Astrocyte (in vitro differentiated cells and primary cell): ENCODE measurements at regions not wholly inside any gene's neighbourhood (a gene's known extent, or its start where the extent isn't known, plus 50 kb on each side); places are given as distances from the start of the nearest gene placed in this dataset.

Experiments used
- DNase-seq: peaks from one replicate; pipeline ENCODE4 v3.0.0-alpha.2; 2010; ENCODE audit warnings: low read depth
- FAIRE-seq: peaks from 2 replicates; lab custom pipeline; 2011; peaks lifted over from hg19 to GRCh38; lab: Jason Lieb, UNC
- H2AFZ ChIP-seq: 2 replicates; pipeline ENCODE4 v1.6.0; 2012; ENCODE audit warnings: low read depth, low read length, inconsistent platforms
- H3K27ac ChIP-seq: 2 replicates; pipeline ENCODE4 v1.5.1; 2011; ENCODE audit warnings: low read depth, low read length, inconsistent platforms
- H3K27me3 ChIP-seq: 2 replicates; pipeline ENCODE4 v1.6.0; 2011; ENCODE audit warnings: low read length, inconsistent platforms; ENCODE audit not compliant: insufficient read depth
- H3K36me3 ChIP-seq: 2 replicates; pipeline ENCODE4 v1.5.1; 2011; ENCODE audit warnings: low read length, inconsistent platforms; ENCODE audit not compliant: insufficient read depth
- H3K4me1 ChIP-seq: 2 replicates; pipeline ENCODE4 v1.5.1; 2011; ENCODE audit warnings: low read length, inconsistent platforms; ENCODE audit not compliant: insufficient read depth
- H3K4me2 ChIP-seq: 2 replicates; pipeline ENCODE4 v1.6.0; 2012; ENCODE audit warnings: low read length, inconsistent platforms
- H3K4me3 ChIP-seq: 2 replicates; pipeline ENCODE4 v1.5.1; 2011; ENCODE audit warnings: low read depth, mild to moderate bottlenecking, low read length, inconsistent platforms; ENCODE audit not compliant: insufficient read depth
- H3K79me2 ChIP-seq: 2 replicates; pipeline ENCODE4 v1.6.0; 2012; ENCODE audit warnings: mild to moderate bottlenecking, low read length, inconsistent platforms; ENCODE audit not compliant: insufficient read depth
- H3K9ac ChIP-seq: 2 replicates; pipeline ENCODE4 v1.6.0; 2012; ENCODE audit warnings: mild to moderate bottlenecking, low read length, inconsistent platforms
- H3K9me3 ChIP-seq: 2 replicates; pipeline ENCODE4 v1.5.1; 2012; ENCODE audit warnings: low read depth, mild to moderate bottlenecking, low read length, inconsistent platforms; ENCODE audit not compliant: insufficient read depth
- H4K20me1 ChIP-seq: 2 replicates; pipeline ENCODE4 v1.6.0; 2012; ENCODE audit warnings: low read length, inconsistent platforms; ENCODE audit not compliant: insufficient read depth
- H3K27ac Mint-ChIP-seq: one replicate; pipeline ENCODE4 v1.8.0; 2021; ENCODE audit warnings: mild to moderate bottlenecking, mixed read lengths; ENCODE audit not compliant: unreplicated experiment
- H3K27me3 Mint-ChIP-seq: one replicate; pipeline ENCODE4 v1.8.0; 2021; ENCODE audit warnings: low read depth, mixed read lengths; ENCODE audit not compliant: unreplicated experiment
- H3K36me3 Mint-ChIP-seq: one replicate; pipeline ENCODE4 v1.8.0; 2021; ENCODE audit warnings: low read depth, mixed read lengths; ENCODE audit not compliant: unreplicated experiment
- H3K4me1 Mint-ChIP-seq: one replicate; pipeline ENCODE4 v1.8.0; 2021; ENCODE audit warnings: low read depth, mixed read lengths; ENCODE audit not compliant: unreplicated experiment
- H3K4me3 Mint-ChIP-seq: one replicate; pipeline ENCODE4 v1.8.0; 2021; ENCODE audit warnings: mild to moderate bottlenecking, moderate library complexity, mixed read lengths; ENCODE audit not compliant: unreplicated experiment
- H3K9me3 Mint-ChIP-seq: one replicate; pipeline ENCODE4 v1.8.0; 2021; ENCODE audit warnings: mild to moderate bottlenecking, mixed read lengths; ENCODE audit not compliant: unreplicated experiment
- EZH2 ChIP-seq: IDR thresholded peaks from 2 replicates; pipeline ENCODE4 v1.6.1; 2012; ENCODE audit warnings: mild to moderate bottlenecking, low read length, inconsistent platforms; ENCODE audit not compliant: insufficient read depth
- TF ChIP-seq, protein P1 (sequence below): IDR thresholded peaks from 2 replicates; pipeline ENCODE4 v1.5.1; 2011; ENCODE audit warnings: low read depth, mild to moderate bottlenecking, inconsistent platforms, low read length, moderate library complexity; ENCODE audit not compliant: insufficient read depth

DNA sequence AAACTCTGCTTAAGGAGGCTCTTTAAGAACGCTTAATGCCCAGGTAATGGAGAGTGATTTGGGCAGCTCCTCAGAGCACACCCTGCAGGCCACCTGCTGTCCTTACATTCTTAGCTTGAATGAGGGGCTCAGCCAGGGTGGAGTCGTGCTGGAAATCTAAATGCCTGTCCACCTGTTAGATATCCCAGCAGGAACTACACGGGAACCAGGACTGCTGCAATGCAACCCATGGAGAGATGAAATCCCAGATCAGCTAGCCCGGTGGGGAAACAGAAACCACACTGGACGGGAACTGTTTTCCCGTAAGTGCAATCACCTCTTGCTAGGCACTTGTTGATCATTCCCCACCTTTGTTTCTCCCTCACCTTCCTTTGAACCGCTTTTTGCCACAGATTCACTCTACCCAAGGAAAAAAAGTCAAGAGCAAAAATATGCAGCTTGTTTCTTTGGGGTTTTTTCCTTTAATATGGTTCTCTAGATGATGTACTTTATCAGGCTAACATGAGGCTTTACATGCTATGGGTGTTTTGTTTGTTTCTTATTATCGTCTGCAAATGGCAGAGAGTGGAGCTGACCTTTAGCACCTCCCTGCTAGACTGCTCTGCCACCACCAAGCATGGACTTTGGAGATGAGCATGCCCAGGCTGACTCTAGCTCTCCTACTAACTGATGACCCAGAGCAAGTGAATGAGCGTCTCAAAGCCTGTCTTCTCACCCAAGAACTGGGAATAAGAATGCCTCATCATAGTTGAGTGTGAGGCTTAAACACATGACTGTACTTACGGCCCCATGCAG, 125.9 kb upstream of the TNFAIP3 start:
- H3K4me3 Mint-ChIP-seq = no peak overlapping the region
- Histone ChIP-seq H3K79me2 (no peaks in the 10 kb centered on the region), H3K27me3 (no peaks in the 10 kb centered on the region), H3K4me2 (no peak overlapping the region), H3K9me3 (no peaks in the 10 kb centered on the region), H3K27ac (no peak overlapping the region), H3K4me1 (peaks cover 7% of the 10 kb centered on the region), H2AFZ (no peak overlapping the region), H4K20me1 (no peaks in the 10 kb centered on the region), H3K9ac (no peak overlapping the region), H3K4me3 (no peak overlapping the region), H3K36me3 (no peaks in the 10 kb centered on the region)
- TF ChIP-seq EZH2 = no peak
- TF ChIP-seq, protein P1, sequence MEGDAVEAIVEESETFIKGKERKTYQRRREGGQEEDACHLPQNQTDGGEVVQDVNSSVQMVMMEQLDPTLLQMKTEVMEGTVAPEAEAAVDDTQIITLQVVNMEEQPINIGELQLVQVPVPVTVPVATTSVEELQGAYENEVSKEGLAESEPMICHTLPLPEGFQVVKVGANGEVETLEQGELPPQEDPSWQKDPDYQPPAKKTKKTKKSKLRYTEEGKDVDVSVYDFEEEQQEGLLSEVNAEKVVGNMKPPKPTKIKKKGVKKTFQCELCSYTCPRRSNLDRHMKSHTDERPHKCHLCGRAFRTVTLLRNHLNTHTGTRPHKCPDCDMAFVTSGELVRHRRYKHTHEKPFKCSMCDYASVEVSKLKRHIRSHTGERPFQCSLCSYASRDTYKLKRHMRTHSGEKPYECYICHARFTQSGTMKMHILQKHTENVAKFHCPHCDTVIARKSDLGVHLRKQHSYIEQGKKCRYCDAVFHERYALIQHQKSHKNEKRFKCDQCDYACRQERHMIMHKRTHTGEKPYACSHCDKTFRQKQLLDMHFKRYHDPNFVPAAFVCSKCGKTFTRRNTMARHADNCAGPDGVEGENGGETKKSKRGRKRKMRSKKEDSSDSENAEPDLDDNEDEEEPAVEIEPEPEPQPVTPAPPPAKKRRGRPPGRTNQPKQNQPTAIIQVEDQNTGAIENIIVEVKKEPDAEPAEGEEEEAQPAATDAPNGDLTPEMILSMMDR = no peak
- no peaks in the 10 kb centered on the region for H3K9me3 Mint-ChIP-seq
- DNase-seq = no peak
- H3K27ac Mint-ChIP-seq = no peak overlapping the region
- H3K4me1 Mint-ChIP-seq = peaks cover 18% of the 10 kb centered on the region
- no peaks in the 10 kb centered on the region for H3K36me3 Mint-ChIP-seq
- peaks cover 5% of the 10 kb centered on the region for H3K27me3 Mint-ChIP-seq
- FAIRE-seq = no peak

DNA sequence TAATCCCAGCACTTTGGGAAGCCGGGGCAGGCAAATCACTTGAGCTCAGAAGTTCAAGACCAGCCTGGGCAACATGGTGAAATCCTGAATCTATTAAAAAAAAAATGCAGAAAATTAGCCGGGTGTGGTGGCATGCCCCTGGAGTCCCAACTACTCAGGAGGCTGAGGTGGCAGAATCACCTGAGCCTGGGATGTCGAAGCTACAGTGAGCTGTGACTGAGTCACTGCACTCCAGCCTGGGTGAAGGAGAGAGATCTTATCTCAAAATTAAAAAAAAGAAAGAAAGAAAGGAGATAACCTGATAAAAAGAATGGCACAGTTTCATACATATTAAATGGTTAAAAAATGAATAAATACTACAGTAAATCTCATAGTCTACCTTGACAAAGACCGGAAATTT, 123.6 kb upstream of the TNFAIP3 start:
- Mint-ChIP-seq H3K4me3 (no peak overlapping the region), H3K36me3 (no peaks in the 10 kb centered on the region), H3K4me1 (peaks cover 9% of the 10 kb centered on the region), H3K27me3 (peaks cover 5% of the 10 kb centered on the region), H3K27ac (no peak overlapping the region), H3K9me3 (no peaks in the 10 kb centered on the region)
- Histone ChIP-seq H3K4me1 (peaks cover under 1% of the 10 kb centered on the region), H3K9ac (no peak overlapping the region), H3K79me2 (no peaks in the 10 kb centered on the region), H3K9me3 (no peaks in the 10 kb centered on the region), H3K36me3 (no peaks in the 10 kb centered on the region), H3K27ac (no peak overlapping the region), H2AFZ (no peak overlapping the region), H3K4me2 (no peak overlapping the region), H3K4me3 (no peak overlapping the region), H3K27me3 (no peaks in the 10 kb centered on the region), H4K20me1 (no peaks in the 10 kb centered on the region)
- DNase-seq (no peak), FAIRE-seq (no peak)
- TF ChIP-seq EZH2 = no peak
- TF ChIP-seq, protein P1 = no peak

DNA sequence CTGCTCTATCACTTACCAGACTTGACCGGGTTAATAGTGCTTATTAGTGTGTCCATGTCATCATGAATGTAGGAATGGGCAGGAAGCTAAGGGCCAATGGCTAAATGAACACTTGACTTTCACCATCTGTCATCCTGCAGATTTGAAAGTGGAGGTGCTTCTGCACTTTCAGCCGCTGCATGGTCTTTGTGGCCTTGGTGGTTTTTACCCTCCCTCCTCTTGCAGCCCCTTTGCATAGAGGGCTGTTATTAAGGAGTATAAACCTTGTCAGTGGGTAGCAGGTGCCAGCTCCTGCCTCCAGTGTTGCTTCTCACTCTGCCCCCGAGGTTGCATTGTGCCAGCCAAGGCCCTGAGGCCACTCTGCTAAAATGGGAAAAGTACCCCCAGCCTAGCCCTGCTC, 122.2 kb upstream of the TNFAIP3 start:
- no peaks in the 10 kb centered on the region for H4K20me1 ChIP-seq
- Mint-ChIP-seq H3K4me1 (peaks cover 4% of the 10 kb centered on the region), H3K36me3 (no peaks in the 10 kb centered on the region), H3K27ac (no peak overlapping the region), H3K4me3 (no peak overlapping the region), H3K27me3 (peaks cover 5% of the 10 kb centered on the region), H3K9me3 (no peaks in the 10 kb centered on the region)
- no peak overlapping the region for H3K27ac ChIP-seq
- H2AFZ ChIP-seq = no peak overlapping the region
- no peaks in the 10 kb centered on the region for H3K36me3 ChIP-seq
- no peak overlapping the region for H3K9ac ChIP-seq
- no peak overlapping the region for H3K4me3 ChIP-seq
- H3K9me3 ChIP-seq = no peaks in the 10 kb centered on the region
- no peaks in the 10 kb centered on the region for H3K79me2 ChIP-seq
- TF ChIP-seq, protein P1 = no peak
- no peak for TF ChIP-seq EZH2
- DNase-seq = no peak
- FAIRE-seq = no peak
- H3K4me2 ChIP-seq = no peak overlapping the region
- no peaks in the 10 kb centered on the region for H3K27me3 ChIP-seq
- no peaks in the 10 kb centered on the region for H3K4me1 ChIP-seq
